ENCODE measurements at regions not wholly inside any gene's neighbourhood (a gene's known extent, or its start where the extent isn't known, plus 50 kb on each side); places are given as distances from the start of the nearest gene placed in this dataset.

DNA sequence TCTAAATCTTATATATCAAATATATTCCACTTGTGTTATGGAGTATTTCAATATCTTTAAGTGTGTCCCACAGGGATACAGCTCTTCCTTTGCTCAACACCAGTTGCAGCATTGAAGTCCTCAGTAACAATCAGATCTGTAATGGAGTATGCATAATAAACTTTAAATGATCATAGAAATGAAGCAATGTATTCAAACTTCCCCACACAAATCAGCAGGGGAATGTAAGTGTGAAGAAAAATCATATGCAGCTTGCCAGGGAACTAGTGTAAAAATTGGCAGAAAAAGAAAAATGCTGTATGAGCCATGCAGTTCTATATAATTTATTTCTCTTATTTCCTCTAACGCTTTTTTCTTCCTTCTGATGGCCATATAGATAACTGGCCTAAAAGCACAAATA is 444.3 kb upstream of the VSTM2A start:
- no peak overlapping the region for H2AK9ac ChIP-seq (replicated peaks; ENCODE audit: low read depth, low read length, poor library complexity)
- H3K4me2 ChIP-seq (ENCODE audit: low read depth, low read length), result no peak overlapping the region
- no peak overlapping the region for H2BK15ac ChIP-seq (ENCODE audit: low read depth, low read length)
- no peak overlapping the region for H3K4me3 ChIP-seq (ENCODE audit: insufficient read depth, low read depth, low read length)
- H4K91ac ChIP-seq (ENCODE audit: insufficient read depth, low read depth, low read length), result no peak overlapping the region
- no peak overlapping the region for H2BK20ac ChIP-seq (ENCODE audit: low read depth, low read length)
- no peaks in the 10 kb centered on the region for H3K27me3 ChIP-seq (ENCODE audit: control insufficient read depth, insufficient read depth, low read length)
- no peak overlapping the region for H2AFZ ChIP-seq (replicated peaks; ENCODE audit: low read length, poor library complexity)
- DNase-seq (no peak), ATAC-seq (ENCODE audit: low read depth) (no peak)
- H4K20me1 ChIP-seq (ENCODE audit: insufficient read depth, low read length), result no peaks in the 10 kb centered on the region
- dilution Hi-C loops (cut with HindIII; ENCODE audit: low sequenced_read_pairs, unreplicated experiment), result no loop called here
- ChIA-PET CTCF (no interaction called here), POLR2A (ENCODE audit: unreplicated experiment) (no interaction called here)
- BruUV-seq (replicated peaks), result no TSS peak
- no peaks in the 10 kb centered on the region for H3K36me3 ChIP-seq (ENCODE audit: control insufficient read depth, insufficient read depth, low read length)
- no peaks in the 10 kb centered on the region for H3K9me1 ChIP-seq (ENCODE audit: insufficient read depth, low read length)
- H3K23ac ChIP-seq (ENCODE audit: low read depth, low read length), result no peak overlapping the region
- no CpG with 5 or more reads among the region's 1 CpG for WGBS, 2 experiments (ENCODE audit: extremely low coverage in 2 of 2, insufficient read length in 1 of 2)
- no peak overlapping the region for H3K4ac ChIP-seq (ENCODE audit: low read depth, low read length)
- H2BK5ac ChIP-seq (ENCODE audit: low read depth, low read length, poor library complexity, severe bottlenecking), result no peak overlapping the region
- peaks cover 6% of the 10 kb centered on the region for H3K9me3 ChIP-seq (ENCODE audit: control insufficient read depth, insufficient read depth, low read length)
- H3K9ac ChIP-seq (ENCODE audit: low read depth, low read length), result no peak overlapping the region
- H2AK5ac ChIP-seq (ENCODE audit: low read depth, low read length), result no peak overlapping the region
- no peak overlapping the region for H3K14ac ChIP-seq (replicated peaks; ENCODE audit: low read depth, low read length)
- no peaks in the 10 kb centered on the region for H3K79me1 ChIP-seq (ENCODE audit: low read depth in 1 of 2, low read length in 2 of 2)
- no peak overlapping the region for H3K56ac ChIP-seq (ENCODE audit: extremely low read depth, insufficient read depth, low read length)
- no peak overlapping the region for H3K18ac ChIP-seq (ENCODE audit: low read depth, low read length)
- no peaks in the 10 kb centered on the region for H3K4me1 ChIP-seq (ENCODE audit: control insufficient read depth, insufficient read depth, low read length)
- TF ChIP-seq MAFK (IDR thresholded peaks at IDR 0.05; ENCODE audit: low read depth, low read length) (no peak), RAD21 (IDR thresholded peaks at IDR 0.05; ENCODE audit: low read length) (no peak), RCOR1 (IDR thresholded peaks at IDR 0.05; ENCODE audit: insufficient replicate concordance, low read length) (no peak), NFE2L2 (IDR thresholded peaks at IDR 0.05; ENCODE audit: low read depth, low read length) (no peak), FOS (IDR thresholded peaks at IDR 0.05; ENCODE audit: low read depth, low read length) (no peak), USF2 (IDR thresholded peaks at IDR 0.05; ENCODE audit: low read depth, low read length) (no peak), RFX5 (IDR thresholded peaks at IDR 0.05; ENCODE audit: low read depth, low read length) (no peak), MAZ (IDR thresholded peaks at IDR 0.05; ENCODE audit: borderline replicate concordance, low read depth, low read length) (no peak), MXI1 (IDR thresholded peaks at IDR 0.05; ENCODE audit: borderline replicate concordance, low read depth, low read length) (no peak), CEBPB (IDR thresholded peaks at IDR 0.05; ENCODE audit: low read depth, low read length) (no peak), POLR2A (IDR thresholded peaks at IDR 0.05; ENCODE audit: low read depth, low read length) (no peak), ELK1 (IDR thresholded peaks at IDR 0.05; ENCODE audit: borderline replicate concordance, low read depth, low read length) (no peak), SMC3 (IDR thresholded peaks at IDR 0.05; ENCODE audit: low read depth, low read length) (no peak), BHLHE40 (IDR thresholded peaks at IDR 0.05; ENCODE audit: low read depth, low read length) (no peak), CHD1 (IDR thresholded peaks at IDR 0.05; ENCODE audit: low read depth, low read length) (no peak)
- TF ChIP-seq, protein P1, sequence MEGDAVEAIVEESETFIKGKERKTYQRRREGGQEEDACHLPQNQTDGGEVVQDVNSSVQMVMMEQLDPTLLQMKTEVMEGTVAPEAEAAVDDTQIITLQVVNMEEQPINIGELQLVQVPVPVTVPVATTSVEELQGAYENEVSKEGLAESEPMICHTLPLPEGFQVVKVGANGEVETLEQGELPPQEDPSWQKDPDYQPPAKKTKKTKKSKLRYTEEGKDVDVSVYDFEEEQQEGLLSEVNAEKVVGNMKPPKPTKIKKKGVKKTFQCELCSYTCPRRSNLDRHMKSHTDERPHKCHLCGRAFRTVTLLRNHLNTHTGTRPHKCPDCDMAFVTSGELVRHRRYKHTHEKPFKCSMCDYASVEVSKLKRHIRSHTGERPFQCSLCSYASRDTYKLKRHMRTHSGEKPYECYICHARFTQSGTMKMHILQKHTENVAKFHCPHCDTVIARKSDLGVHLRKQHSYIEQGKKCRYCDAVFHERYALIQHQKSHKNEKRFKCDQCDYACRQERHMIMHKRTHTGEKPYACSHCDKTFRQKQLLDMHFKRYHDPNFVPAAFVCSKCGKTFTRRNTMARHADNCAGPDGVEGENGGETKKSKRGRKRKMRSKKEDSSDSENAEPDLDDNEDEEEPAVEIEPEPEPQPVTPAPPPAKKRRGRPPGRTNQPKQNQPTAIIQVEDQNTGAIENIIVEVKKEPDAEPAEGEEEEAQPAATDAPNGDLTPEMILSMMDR (conservative IDR thresholded peaks at IDR 0.05; ENCODE audit: low read depth, low read length), result no peak
- no peak overlapping the region for H4K5ac ChIP-seq (ENCODE audit: low read depth, low read length)
- intact Hi-C loops (cut with micrococcal nuclease), result no loop called here
- in situ Hi-C loops (cut with MboI; ENCODE audit: low sequenced_read_pairs), result no loop called here
- no peak overlapping the region for H4K8ac ChIP-seq (ENCODE audit: low read depth in 2 of 2, low read length in 2 of 2)
- H3K27ac ChIP-seq (ENCODE audit: insufficient read depth, low read length), result no peak overlapping the region
- no peak overlapping the region for H2BK120ac ChIP-seq (ENCODE audit: low read depth, low read length)
